22Rv1 (cell line): ENCODE measurements at regions not wholly inside any gene's neighbourhood (a gene's known extent, or its start where the extent isn't known, plus 50 kb on each side); places are given as distances from the start of the nearest gene placed in this dataset.

ENCODE experiments used
- CTCF ChIP-seq: fragments of 450-650 bp; IDR thresholded peaks from 2 replicates; pipeline ENCODE4 v1.5.1; 2017; ENCODE audit warnings: mild to moderate bottlenecking
- ZFX ChIP-seq: fragments of 450-650 bp; IDR thresholded peaks from 2 replicates; pipeline ENCODE4 v1.6.1; 2017; ENCODE audit warnings: antibody characterized with exemption, borderline replicate concordance

GRCh38 chr6:169934699-169935347, 183.4 kb downstream of the ERMARD start:
- TF ChIP-seq CTCF (no peak), ZFX (no peak)
